ENCODE measurements at regions not wholly inside any gene's neighbourhood (a gene's known extent, or its start where the extent isn't known, plus 50 kb on each side); places are given as distances from the start of the nearest gene placed in this dataset.

- no peaks in the 10 kb centered on the region for H3K36me3 ChIP-seq (ENCODE audit: control insufficient read depth, low read length)
- H3K4me2 ChIP-seq (ENCODE audit: low read length): no peak overlapping the region
- H3K9me2 ChIP-seq (replicated peaks; ENCODE audit: control insufficient read depth, low read length): no peaks in the 10 kb centered on the region
- H3K27ac ChIP-seq (ENCODE audit: low read depth, low read length): no peak overlapping the region
- TF ChIP-seq EZH2phosphoT487 (IDR thresholded peaks at IDR 0.05; ENCODE audit: borderline replicate concordance, low read length) (no peak), CTCF (IDR thresholded peaks at IDR 0.05; ENCODE audit: low read depth, low read length, poor library complexity, severe bottlenecking) (no peak)
- H3K9me3 ChIP-seq (ENCODE audit: control insufficient read depth, insufficient read depth, low read length): no peaks in the 10 kb centered on the region; the same call in 1 of the 2 replicates
- H4K20me1 ChIP-seq (ENCODE audit: control insufficient read depth, insufficient read depth, low read depth, low read length): no peaks in the 10 kb centered on the region
- H3K79me2 ChIP-seq (ENCODE audit: control insufficient read depth, low read length): no peaks in the 10 kb centered on the region
- H3K4me1 ChIP-seq (ENCODE audit: control insufficient read depth, low read length): no peaks in the 10 kb centered on the region
- no peak overlapping the region for H3K4me3 ChIP-seq (ENCODE audit: low read length)
- H3K27me3 ChIP-seq (ENCODE audit: control insufficient read depth, low read length): no peaks in the 10 kb centered on the region
- H3F3A ChIP-seq (ENCODE audit: control insufficient read depth, insufficient read depth): no peaks in the 10 kb centered on the region
Observed at GRCh38 chr5:8805653-8806052, 740.2 kb downstream of the SEMA5A start.

DNA sequence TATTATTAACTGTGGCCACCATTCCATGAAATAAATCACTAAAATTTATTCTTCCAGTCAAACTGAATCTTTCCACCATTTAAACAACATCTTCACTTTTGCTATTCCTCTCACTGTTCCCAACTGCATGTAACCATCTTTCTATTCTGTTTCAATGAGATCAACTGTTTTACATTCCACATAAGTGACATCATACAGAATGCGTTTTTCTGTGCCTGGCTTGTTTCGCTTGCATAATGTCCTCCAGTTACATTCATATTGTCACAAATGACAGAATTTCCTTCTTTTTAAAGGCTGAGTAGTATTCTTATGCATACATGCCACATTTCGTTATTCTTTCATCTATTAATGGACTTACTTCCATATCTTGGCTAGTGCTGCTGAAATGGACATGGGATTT lies 738.2 kb downstream of the SEMA5A start:
- H3K4me2 ChIP-seq (ENCODE audit: low read length): no peak overlapping the region
- no peaks in the 10 kb centered on the region for H4K20me1 ChIP-seq (ENCODE audit: control insufficient read depth, insufficient read depth, low read depth, low read length)
- H3K4me1 ChIP-seq (ENCODE audit: control insufficient read depth, low read length): no peaks in the 10 kb centered on the region
- H3K79me2 ChIP-seq (ENCODE audit: control insufficient read depth, low read length): no peaks in the 10 kb centered on the region
- H3K9me3 ChIP-seq (ENCODE audit: control insufficient read depth, insufficient read depth, low read length): no peaks in the 10 kb centered on the region; the same call in 1 of the 2 replicates
- H3K4me3 ChIP-seq (ENCODE audit: low read length): no peak overlapping the region
- no peaks in the 10 kb centered on the region for H3K27me3 ChIP-seq (ENCODE audit: control insufficient read depth, low read length)
- no peaks in the 10 kb centered on the region for H3K9me2 ChIP-seq (replicated peaks; ENCODE audit: control insufficient read depth, low read length)
- H3K27ac ChIP-seq (ENCODE audit: low read depth, low read length): no peak overlapping the region
- no peaks in the 10 kb centered on the region for H3K36me3 ChIP-seq (ENCODE audit: control insufficient read depth, low read length)
- no peaks in the 10 kb centered on the region for H3F3A ChIP-seq (ENCODE audit: control insufficient read depth, insufficient read depth)
- TF ChIP-seq EZH2phosphoT487 (IDR thresholded peaks at IDR 0.05; ENCODE audit: borderline replicate concordance, low read length): no peak
- TF ChIP-seq CTCF (IDR thresholded peaks at IDR 0.05; ENCODE audit: low read depth, low read length, poor library complexity, severe bottlenecking): no peak

DNA sequence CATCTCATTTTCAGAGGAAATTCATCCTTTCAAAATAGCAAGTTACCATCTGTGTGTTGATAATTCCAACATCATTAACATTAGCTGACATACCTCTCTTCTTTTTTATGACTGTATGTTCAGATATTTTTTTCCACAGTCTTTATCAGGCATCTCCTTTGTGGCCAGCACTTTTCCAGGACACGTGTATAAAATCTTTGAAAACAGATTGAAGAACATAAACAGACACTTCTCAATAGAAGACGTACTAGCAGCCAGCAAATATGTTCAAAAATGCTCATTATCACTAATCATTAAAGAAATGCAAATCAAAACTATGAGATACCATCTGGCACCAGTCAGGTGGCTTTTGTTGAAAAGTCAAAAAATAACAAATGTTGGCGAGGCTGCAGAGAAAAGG lies 734.3 kb downstream of the SEMA5A start:
- no peaks in the 10 kb centered on the region for H3K9me3 ChIP-seq (ENCODE audit: control insufficient read depth, insufficient read depth, low read length)
- no peaks in the 10 kb centered on the region for H3F3A ChIP-seq (ENCODE audit: control insufficient read depth, insufficient read depth)
- H4K20me1 ChIP-seq (ENCODE audit: control insufficient read depth, insufficient read depth, low read depth, low read length): no peaks in the 10 kb centered on the region
- no peaks in the 10 kb centered on the region for H3K79me2 ChIP-seq (ENCODE audit: control insufficient read depth, low read length)
- H3K36me3 ChIP-seq (ENCODE audit: control insufficient read depth, low read length): no peaks in the 10 kb centered on the region
- H3K27ac ChIP-seq (ENCODE audit: low read depth, low read length): no peak overlapping the region
- H3K4me2 ChIP-seq (ENCODE audit: low read length): no peak overlapping the region
- no peaks in the 10 kb centered on the region for H3K4me1 ChIP-seq (ENCODE audit: control insufficient read depth, low read length)
- no peaks in the 10 kb centered on the region for H3K27me3 ChIP-seq (ENCODE audit: control insufficient read depth, low read length)
- H3K9me2 ChIP-seq (replicated peaks; ENCODE audit: control insufficient read depth, low read length): no peaks in the 10 kb centered on the region
- H3K4me3 ChIP-seq (ENCODE audit: low read length): no peak overlapping the region
- TF ChIP-seq CTCF (IDR thresholded peaks at IDR 0.05; ENCODE audit: low read depth, low read length, poor library complexity, severe bottlenecking) (no peak), EZH2phosphoT487 (IDR thresholded peaks at IDR 0.05; ENCODE audit: borderline replicate concordance, low read length) (no peak)

- no peaks in the 10 kb centered on the region for H3K27me3 ChIP-seq (ENCODE audit: control insufficient read depth, low read length)
Observed at GRCh38 chr5:8813180-8813579, 732.7 kb downstream of the SEMA5A start.

More at GRCh38 chr5:8813180-8813579, 732.7 kb downstream of the SEMA5A start:
- no peaks in the 10 kb centered on the region for H3K9me2 ChIP-seq (replicated peaks; ENCODE audit: control insufficient read depth, low read length)
- no peaks in the 10 kb centered on the region for H3K36me3 ChIP-seq (ENCODE audit: control insufficient read depth, low read length)
- H3K4me2 ChIP-seq (ENCODE audit: low read length): no peak overlapping the region
- H3K79me2 ChIP-seq (ENCODE audit: control insufficient read depth, low read length): no peaks in the 10 kb centered on the region
- H3F3A ChIP-seq (ENCODE audit: control insufficient read depth, insufficient read depth): no peaks in the 10 kb centered on the region
- no peaks in the 10 kb centered on the region for H3K9me3 ChIP-seq (ENCODE audit: control insufficient read depth, insufficient read depth, low read length)
- no peaks in the 10 kb centered on the region for H4K20me1 ChIP-seq (ENCODE audit: control insufficient read depth, insufficient read depth, low read depth, low read length)
- no peak overlapping the region for H3K27ac ChIP-seq (ENCODE audit: low read depth, low read length)
- H3K4me1 ChIP-seq (ENCODE audit: control insufficient read depth, low read length): no peaks in the 10 kb centered on the region
- TF ChIP-seq CTCF (IDR thresholded peaks at IDR 0.05; ENCODE audit: low read depth, low read length, poor library complexity, severe bottlenecking) (no peak), EZH2phosphoT487 (IDR thresholded peaks at IDR 0.05; ENCODE audit: borderline replicate concordance, low read length) (no peak)
- no peak overlapping the region for H3K4me3 ChIP-seq (ENCODE audit: low read length)
